Stimulated activated CD4-positive, alpha-beta T cell treated with anti-CD3 and anti-CD28 coated beads, Interleukin-12 subunit alpha, Interleukin-12 subunit beta, amount 100 ng/mL, for 48 hours (primary cell): ENCODE measurements at regions not wholly inside any gene's neighbourhood (a gene's known extent, or its start where the extent isn't known, plus 50 kb on each side); places are given as distances from the start of the nearest gene placed in this dataset.
"Not testable (repeated sequence)": the region's sequence is repeated elsewhere in the genome, so short reads cannot be mapped to it uniquely, and the experiment has no call there.

Source experiments
- DNase-seq, 3 donors: peaks; one replicate each; pipeline ENCODE4 v3.0.0-alpha.2; 2020; ENCODE audit warnings: low read depth in 2 of 3, low spot score in 1 of 3

- no peak for DNase-seq
Observed at GRCh38 chr2:220580113-220580512, 952.7 kb downstream of the SLC4A3 start.

- DNase-seq: no peak
Observed at GRCh38 chr2:220583725-220584124, 956.3 kb downstream of the SLC4A3 start.

GRCh38 chr2:220585241-220585640 is 957.8 kb downstream of the SLC4A3 start:
- DNase-seq: no peak

DNA sequence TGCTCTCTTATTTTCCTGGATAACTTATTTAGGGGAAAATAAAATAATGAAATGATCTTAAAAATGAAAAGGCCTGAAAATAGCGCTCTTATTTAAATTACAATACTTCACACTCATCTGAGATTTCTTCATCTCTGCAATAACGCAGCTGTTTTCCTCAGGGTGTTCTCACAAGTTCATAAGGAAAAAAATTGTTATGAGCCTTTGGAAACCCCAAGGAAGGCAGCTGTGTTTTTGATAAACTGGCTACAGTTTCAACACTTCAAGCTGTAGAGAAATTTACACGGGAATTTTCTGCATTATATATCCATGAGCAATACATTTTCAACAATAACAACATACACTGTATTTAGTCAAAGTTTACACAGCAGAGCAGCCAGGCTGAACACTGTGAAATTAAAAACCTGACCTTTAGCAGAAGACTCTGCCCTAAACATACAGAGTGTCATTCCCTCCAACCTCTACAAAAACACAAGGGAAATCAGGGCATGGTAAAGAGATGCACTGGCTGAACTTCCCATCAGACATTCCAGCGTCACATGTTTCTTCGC is 959.6 kb downstream of the SLC4A3 start:
- no peak for DNase-seq

DNA sequence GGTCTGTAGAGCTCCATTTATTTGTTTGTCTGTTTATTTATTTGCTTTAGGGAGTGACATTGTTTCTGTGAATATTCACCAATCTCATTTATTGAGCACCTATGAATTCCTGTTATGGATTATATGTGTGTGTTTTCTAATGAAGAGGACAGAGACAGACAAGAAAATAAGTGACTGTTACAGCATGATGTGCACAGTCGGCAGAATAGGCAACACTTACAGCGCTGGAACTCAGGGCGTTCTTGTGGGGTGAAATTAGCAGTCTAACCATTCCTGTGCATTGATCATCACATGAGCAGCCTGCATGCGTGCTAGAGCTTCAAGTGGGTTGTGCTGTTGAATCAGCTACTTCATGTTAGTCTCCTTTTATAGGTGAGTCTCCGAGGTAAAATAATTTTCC is 960.7 kb downstream of the SLC4A3 start:
- no peak for DNase-seq

- DNase-seq: no peak
Observed at GRCh38 chr2:220590476-220590875, 963.0 kb downstream of the SLC4A3 start.

DNA sequence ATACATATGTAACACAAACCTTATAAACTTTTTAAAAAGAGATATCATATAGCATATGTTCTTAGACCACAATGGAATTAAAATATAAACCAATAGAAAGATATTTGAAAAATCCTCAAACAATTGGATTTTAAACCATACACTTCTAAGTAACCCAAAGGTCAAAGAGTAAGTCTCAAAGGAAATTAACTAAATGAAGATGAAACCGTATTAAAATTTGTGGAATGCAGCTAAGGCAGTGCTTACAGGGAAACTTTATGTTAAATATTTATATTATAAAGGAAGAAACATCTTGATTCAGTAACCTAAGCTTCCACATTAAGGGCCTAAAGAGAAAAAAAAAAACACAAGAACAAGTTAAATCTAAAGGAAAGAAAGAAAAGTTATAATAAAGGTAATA is 966.1 kb downstream of the SLC4A3 start:
- DNase-seq: no peak

DNA sequence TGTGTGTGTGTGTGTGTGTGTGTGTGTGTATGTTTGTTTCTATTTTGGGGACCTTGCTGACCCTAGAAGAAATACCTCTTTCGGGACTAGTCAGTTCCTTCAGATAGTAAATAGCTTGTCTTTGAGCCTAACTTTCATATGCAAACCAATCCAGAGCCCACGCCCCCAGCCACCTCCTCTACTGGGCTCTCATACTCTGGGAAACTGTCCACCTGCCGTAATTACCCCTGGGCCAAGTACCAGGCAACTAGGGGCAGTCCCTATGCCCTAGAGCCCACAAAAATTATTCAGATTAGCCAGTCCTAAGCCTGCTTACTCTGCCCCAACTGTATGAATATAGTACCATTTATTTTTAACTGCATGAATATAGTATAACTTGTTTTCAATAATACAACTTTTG is 970.4 kb downstream of the EPHA4 start:
- DNase-seq: no peak

DNA sequence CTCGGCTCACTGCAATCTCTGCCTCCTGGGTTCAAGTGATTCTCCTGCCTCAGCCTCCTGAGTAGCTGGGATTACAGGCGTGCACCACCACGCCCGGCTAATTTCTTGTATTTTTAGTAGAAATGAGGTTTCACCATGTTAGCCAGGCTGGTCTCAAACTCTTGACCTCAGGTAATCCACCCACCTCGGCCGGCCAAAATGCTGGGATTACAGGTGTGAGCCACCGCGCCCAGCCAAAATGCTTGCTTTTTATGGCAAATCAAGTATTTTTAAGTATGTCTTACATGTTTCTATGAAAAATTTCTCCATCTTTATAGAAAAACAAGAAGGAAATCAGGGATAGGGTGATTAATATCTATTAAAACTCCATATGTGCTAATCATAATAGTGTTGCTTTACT is 959.1 kb downstream of the EPHA4 start:
- DNase-seq: not testable (repeated sequence)

DNA sequence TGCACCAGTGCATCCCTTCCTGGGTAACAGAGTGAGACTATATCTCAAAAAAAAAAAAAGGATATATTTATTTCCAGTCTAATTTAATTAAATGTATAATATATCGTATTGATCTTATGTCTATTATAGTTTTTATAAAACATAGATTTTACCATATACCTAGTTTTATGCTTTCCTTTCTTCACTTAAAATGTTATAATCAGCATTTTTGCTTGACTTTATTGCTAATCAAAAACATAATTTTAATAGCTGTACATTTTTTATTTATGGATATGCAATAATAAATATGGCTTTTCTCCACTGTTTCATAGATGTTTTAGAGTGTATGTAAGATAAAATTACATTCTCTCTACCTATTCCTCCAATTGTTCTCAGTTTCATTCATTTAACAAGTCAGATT is 958.0 kb downstream of the EPHA4 start:
- no peak for DNase-seq

DNA sequence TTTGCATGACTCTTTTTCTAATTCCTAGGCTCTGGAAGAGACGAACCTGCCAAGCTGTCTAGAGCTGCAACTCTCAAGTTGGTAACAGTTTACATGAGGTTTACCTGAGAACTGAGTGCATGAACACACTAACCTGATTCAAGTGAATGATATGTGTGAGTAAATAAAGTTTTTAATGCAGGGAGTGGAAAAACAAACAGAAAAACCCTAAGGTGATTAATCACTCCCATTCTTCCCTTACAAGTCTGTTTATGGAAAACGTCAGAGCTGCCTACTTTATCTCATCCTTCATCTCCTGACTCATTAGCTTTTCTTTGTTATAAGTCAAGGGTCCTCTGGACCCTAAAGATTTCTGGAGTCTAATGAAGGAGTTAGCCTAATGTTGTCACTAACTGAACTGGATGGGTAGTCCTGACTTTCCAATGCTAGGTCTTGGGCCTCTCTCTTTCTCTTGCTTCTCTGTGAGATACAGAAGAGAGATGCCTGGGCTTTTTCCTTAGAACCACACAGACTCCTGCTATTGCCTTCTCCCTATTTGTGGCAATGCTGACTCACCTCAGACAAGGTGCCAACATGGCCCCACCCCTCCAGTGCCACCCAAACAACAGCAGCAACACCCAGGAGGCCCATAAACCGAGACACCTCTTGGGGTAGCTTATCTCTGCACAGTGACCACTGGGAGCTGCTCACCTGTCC is 952.4 kb downstream of the EPHA4 start:
- DNase-seq: no peak

DNA sequence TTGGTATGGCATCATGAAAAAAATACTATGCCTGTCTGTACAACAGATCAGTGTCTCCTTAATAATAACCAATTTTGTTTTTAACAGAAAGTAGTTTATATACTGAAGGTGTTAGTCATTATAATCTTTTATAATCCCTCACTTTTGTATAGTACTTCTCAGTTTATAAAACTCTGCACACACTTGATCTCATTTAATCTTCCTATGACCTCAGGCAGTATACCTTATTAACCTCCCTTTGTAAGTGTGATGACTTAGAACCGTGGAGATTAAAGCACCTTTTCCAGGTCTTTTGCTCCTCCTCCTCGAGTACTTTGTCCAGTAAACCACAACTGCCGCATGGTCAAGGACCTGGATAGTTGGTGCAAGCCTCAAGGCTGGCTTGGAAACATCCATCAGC is 945.5 kb downstream of the EPHA4 start:
- DNase-seq: no peak

DNA sequence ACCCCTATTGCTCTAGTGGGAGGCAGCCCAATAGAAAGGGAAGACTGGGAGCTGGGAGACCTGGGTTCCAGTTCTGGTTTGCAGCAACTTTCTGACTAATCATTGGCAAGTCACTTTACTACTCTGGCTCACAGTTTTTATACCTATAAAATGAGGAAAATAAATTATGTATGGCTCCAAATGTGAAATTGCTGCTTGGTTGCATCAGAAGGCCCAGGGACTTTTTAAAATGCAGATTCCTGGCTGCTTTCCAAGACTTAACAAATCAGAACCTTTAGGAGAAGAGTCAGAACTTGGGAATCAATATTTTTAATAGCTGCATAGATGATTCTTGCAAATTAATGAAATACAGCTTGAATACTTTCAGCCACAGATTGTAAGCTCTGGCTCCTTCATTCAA is 943.9 kb downstream of the EPHA4 start:
- DNase-seq: no peak

GRCh38 chr2:220641137-220641536 is 931.0 kb downstream of the EPHA4 start:
- no peak for DNase-seq

DNA sequence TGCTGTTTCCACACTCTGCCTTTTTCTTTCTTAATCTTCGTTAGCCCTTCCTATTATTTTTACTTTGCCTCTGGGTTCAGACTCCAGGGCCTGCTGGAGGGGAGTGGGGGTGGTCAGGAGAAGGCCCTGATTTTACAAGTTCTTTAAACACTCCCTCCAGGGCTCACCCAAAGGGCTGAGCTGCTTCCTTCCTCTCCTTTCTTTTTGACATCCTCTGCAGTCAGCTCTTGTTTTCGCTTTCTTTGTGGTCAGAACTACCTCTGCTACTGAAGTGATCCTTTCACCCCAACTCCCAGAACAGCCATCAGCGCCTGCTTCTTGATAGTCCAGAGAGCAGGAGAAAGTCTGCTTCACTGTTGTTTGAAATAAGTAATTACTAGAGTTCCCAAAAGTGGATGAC is 925.7 kb downstream of the EPHA4 start:
- DNase-seq: no peak

- no peak for DNase-seq
Observed at GRCh38 chr2:220648628-220649027, 923.5 kb downstream of the EPHA4 start.

GRCh38 chr2:220653776-220654175 is 918.3 kb downstream of the EPHA4 start:
- DNase-seq: no peak

- DNase-seq: no peak
Observed at GRCh38 chr2:220654322-220654721, 917.8 kb downstream of the EPHA4 start.

- DNase-seq: no peak
Observed at GRCh38 chr2:220660277-220661145, 911.6 kb downstream of the EPHA4 start.

- no peak for DNase-seq
Observed at GRCh38 chr2:220662431-220662830, 909.7 kb downstream of the EPHA4 start.

DNA sequence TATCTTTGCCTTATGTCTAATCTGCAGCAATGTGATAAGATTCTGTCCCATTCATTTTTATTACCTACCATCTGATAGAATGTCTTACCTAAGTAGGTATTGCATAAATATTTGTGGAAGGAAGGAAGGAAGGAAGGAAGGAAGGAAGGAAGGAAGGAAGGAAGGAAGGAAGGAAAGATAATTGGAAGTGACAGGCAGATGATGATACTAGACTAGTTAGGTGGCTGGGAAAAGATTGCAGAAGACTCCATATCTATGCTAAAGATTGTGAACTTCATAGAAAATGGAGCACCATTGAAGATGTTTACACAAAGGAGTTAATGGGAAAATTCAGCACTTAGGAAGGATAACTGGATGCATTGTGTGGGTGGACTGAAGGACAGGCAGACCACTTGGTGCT is 909.0 kb downstream of the EPHA4 start:
- no peak for DNase-seq
